ENCODE measurements at regions not wholly inside any gene's neighbourhood (a gene's known extent, or its start where the extent isn't known, plus 50 kb on each side); places are given as distances from the start of the nearest gene placed in this dataset.

DNA sequence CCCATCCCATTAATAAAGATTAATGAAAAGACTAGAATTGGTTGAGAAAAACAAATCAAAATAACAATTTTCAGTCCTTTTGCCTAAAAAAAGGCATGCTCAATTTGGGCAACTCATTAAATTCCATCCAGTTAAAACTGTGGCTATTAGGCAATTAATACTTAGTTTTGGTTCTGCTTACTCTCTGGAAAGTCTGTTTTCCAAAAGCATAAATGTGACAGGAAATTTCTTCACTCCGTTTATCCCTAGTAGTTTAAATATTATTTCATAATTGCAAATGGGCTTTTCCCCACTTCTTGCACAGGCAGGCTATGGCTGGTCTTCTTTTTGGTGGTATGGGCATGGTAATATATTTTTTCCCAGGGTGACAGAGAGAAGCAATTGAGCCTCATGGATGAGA is 373.3 kb upstream of the KLF4 start:
- Histone ChIP-seq H3K9me3 (ENCODE audit: insufficient read depth, low read length) (no peaks in the 10 kb centered on the region), H3K36me3 (ENCODE audit: insufficient read depth, insufficient read length, low read length) (no peaks in the 10 kb centered on the region), H3K4me1 (ENCODE audit: insufficient read depth, insufficient read length) (no peaks in the 10 kb centered on the region), H3K4me3 (ENCODE audit: insufficient read length, low read depth) (no peak overlapping the region), H3K27me3 (ENCODE audit: insufficient read depth, insufficient read length) (no peaks in the 10 kb centered on the region), H3K9ac (ENCODE audit: insufficient read length, low read depth) (no peak overlapping the region)
- no peak for TF ChIP-seq YY1 (IDR thresholded peaks at IDR 0.05; ENCODE audit: insufficient read depth, insufficient read length)
- TF ChIP-seq ZNF274 (IDR thresholded peaks at IDR 0.05; ENCODE audit: low read depth, low read length) = no peak
- no peak for TF ChIP-seq SUZ12 (IDR thresholded peaks at IDR 0.05; ENCODE audit: extremely low read depth, insufficient read depth, insufficient read length)
- no peak for DNase-seq (ENCODE audit: low read depth, low spot score)

DNA sequence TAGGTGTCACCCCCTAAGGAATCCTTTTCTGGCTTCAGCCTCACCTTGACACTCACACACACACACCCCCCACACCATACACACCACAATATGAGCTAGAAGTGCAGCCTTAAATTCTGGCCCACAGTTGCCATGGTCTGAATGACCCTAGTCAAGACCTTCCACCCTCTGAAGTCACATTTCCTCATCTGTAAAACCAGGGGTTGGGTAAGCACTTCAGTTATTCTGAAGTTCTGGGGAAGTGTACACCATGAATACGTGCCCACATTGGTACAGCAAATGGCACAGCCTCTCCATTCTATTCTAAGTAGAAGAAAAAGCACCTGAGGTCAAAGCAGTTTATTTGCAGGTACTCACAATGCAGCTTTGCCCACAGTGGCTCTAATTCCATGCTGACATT is 372.8 kb upstream of the KLF4 start:
- Histone ChIP-seq H3K9me3 (ENCODE audit: insufficient read depth, low read length) (no peaks in the 10 kb centered on the region), H3K4me3 (ENCODE audit: insufficient read length, low read depth) (no peak overlapping the region), H3K4me1 (ENCODE audit: insufficient read depth, insufficient read length) (no peaks in the 10 kb centered on the region), H3K36me3 (ENCODE audit: insufficient read depth, insufficient read length, low read length) (no peaks in the 10 kb centered on the region), H3K9ac (ENCODE audit: insufficient read length, low read depth) (no peak overlapping the region), H3K27me3 (ENCODE audit: insufficient read depth, insufficient read length) (no peaks in the 10 kb centered on the region)
- no peak for DNase-seq (ENCODE audit: low read depth, low spot score)
- TF ChIP-seq SUZ12 (IDR thresholded peaks at IDR 0.05; ENCODE audit: extremely low read depth, insufficient read depth, insufficient read length) = no peak
- TF ChIP-seq ZNF274 (IDR thresholded peaks at IDR 0.05; ENCODE audit: low read depth, low read length) = no peak

DNA sequence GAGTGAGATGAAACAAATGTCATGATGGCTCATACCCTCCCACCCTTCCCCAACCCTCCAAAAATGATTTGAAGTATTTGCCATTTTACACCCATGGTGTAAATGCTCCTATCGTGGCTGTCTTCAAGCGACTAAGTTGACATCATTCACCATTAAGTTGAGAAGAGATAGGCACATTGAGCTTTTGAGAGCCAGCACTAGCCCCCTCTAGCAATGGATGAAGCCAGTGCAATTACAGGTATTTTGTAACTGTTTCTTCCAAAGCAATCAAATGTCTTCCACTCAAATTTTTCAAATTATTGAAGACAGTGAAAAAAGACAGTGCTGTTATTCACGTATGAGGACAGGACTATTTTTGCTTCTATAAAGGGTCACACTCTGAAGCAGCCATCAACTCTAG is 371.5 kb upstream of the KLF4 start:
- H3K27me3 ChIP-seq (ENCODE audit: insufficient read depth, insufficient read length) = no peaks in the 10 kb centered on the region
- no peaks in the 10 kb centered on the region for H3K36me3 ChIP-seq (ENCODE audit: insufficient read depth, insufficient read length, low read length)
- H3K4me1 ChIP-seq (ENCODE audit: insufficient read depth, insufficient read length) = no peaks in the 10 kb centered on the region
- DNase-seq (ENCODE audit: low read depth, low spot score) = no peak
- H3K4me3 ChIP-seq (ENCODE audit: insufficient read length, low read depth) = no peak overlapping the region
- H3K9me3 ChIP-seq (ENCODE audit: insufficient read depth, low read length) = peaks cover 4% of the 10 kb centered on the region; the same call in 1 of the 2 replicates
- no peak overlapping the region for H3K9ac ChIP-seq (ENCODE audit: insufficient read length, low read depth)
- TF ChIP-seq SUZ12 (IDR thresholded peaks at IDR 0.05; ENCODE audit: extremely low read depth, insufficient read depth, insufficient read length) (no peak), ZNF274 (IDR thresholded peaks at IDR 0.05; ENCODE audit: low read depth, low read length) (no peak), YY1 (IDR thresholded peaks at IDR 0.05; ENCODE audit: insufficient read depth, insufficient read length) (no peak)

DNA sequence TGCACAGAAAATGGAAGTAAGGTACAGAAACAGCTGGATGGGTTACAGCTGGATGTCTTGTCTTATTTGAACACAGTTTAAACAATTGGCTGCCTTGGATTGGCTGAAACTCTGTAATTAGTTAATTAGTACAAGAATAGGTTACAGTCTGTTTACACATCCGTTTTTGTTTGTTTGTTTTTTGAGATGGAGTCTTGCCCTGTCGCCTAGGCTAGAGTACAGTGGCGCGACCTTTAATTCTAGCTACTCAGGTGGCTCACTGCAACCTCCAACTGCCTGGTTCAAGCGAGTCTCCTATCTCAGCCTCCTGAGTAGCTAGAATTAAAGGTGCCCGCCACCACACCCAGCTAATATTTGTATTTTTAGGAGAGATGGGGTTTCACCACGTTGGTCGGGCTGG is 368.7 kb upstream of the KLF4 start:
- H3K9me3 ChIP-seq (ENCODE audit: insufficient read depth, low read length) = peaks cover 23% of the 10 kb centered on the region
- TF ChIP-seq ZNF274 (IDR thresholded peaks at IDR 0.05; ENCODE audit: low read depth, low read length) (no peak), SUZ12 (IDR thresholded peaks at IDR 0.05; ENCODE audit: extremely low read depth, insufficient read depth, insufficient read length) (no peak), YY1 (IDR thresholded peaks at IDR 0.05; ENCODE audit: insufficient read depth, insufficient read length) (no peak)
- peaks cover 3% of the 10 kb centered on the region for H3K4me1 ChIP-seq (ENCODE audit: insufficient read depth, insufficient read length)
- H3K36me3 ChIP-seq (ENCODE audit: insufficient read depth, insufficient read length, low read length) = no peaks in the 10 kb centered on the region
- H3K27me3 ChIP-seq (ENCODE audit: insufficient read depth, insufficient read length) = no peaks in the 10 kb centered on the region
- H3K4me3 ChIP-seq (ENCODE audit: insufficient read length, low read depth) = no peak overlapping the region
- H3K9ac ChIP-seq (ENCODE audit: insufficient read length, low read depth) = no peak overlapping the region
- DNase-seq (ENCODE audit: low read depth, low spot score) = no peak

DNA sequence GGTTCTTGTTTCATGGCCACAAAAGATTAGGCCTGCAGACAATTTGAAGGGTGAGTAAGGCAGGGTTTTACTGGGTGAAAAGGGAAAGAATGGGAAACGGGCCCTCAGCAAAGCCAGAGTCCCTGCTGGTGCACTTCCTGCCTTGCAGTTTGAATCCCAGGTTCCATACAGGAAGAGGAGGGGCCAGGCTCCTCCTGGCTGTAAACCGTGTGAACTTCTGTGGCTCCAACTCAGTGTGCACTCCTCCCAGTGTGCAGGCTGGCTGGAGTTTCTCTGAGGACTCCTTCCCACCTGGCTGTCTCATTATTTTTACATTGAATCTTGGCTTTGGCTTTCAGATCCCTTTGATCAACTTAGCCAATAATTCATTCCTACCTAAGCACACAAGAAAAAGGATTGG is 367.1 kb upstream of the KLF4 start:
- H3K27me3 ChIP-seq (ENCODE audit: insufficient read depth, insufficient read length) = no peaks in the 10 kb centered on the region
- no peaks in the 10 kb centered on the region for H3K36me3 ChIP-seq (ENCODE audit: insufficient read depth, insufficient read length, low read length)
- H3K4me1 ChIP-seq (ENCODE audit: insufficient read depth, insufficient read length) = peaks cover 3% of the 10 kb centered on the region
- no peak for DNase-seq (ENCODE audit: low read depth, low spot score)
- H3K9me3 ChIP-seq (ENCODE audit: insufficient read depth, low read length) = peaks cover 23% of the 10 kb centered on the region
- no peak overlapping the region for H3K4me3 ChIP-seq (ENCODE audit: insufficient read length, low read depth)
- no peak overlapping the region for H3K9ac ChIP-seq (ENCODE audit: insufficient read length, low read depth)
- TF ChIP-seq ZNF274 (IDR thresholded peaks at IDR 0.05; ENCODE audit: low read depth, low read length) = no peak
- TF ChIP-seq SUZ12 (IDR thresholded peaks at IDR 0.05; ENCODE audit: extremely low read depth, insufficient read depth, insufficient read length) = no peak
- no peak for TF ChIP-seq YY1 (IDR thresholded peaks at IDR 0.05; ENCODE audit: insufficient read depth, insufficient read length)

DNA sequence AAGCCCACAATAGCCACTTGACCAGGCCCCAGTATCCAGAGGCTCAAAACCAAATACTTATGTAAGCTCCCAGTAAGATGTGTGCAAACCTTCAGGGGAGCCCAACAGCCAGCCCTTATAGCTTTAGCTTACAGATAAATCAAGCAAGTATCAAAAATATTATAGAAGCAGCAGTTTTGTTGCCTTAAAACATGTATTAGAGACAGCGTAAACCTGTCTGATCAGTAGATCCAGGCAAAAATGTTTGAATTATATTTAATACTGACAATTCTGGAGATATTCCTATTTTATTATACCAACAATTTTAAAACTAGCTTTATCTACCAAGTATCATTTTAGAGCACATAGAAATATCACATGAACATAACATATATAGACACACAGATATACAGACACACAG is 365.6 kb upstream of the KLF4 start:
- no peak for DNase-seq (ENCODE audit: low read depth, low spot score)
- TF ChIP-seq YY1 (IDR thresholded peaks at IDR 0.05; ENCODE audit: insufficient read depth, insufficient read length) = no peak
- TF ChIP-seq SUZ12 (IDR thresholded peaks at IDR 0.05; ENCODE audit: extremely low read depth, insufficient read depth, insufficient read length) = no peak
- TF ChIP-seq ZNF274 (IDR thresholded peaks at IDR 0.05; ENCODE audit: low read depth, low read length) = no peak
- H3K36me3 ChIP-seq (ENCODE audit: insufficient read depth, insufficient read length, low read length) = no peaks in the 10 kb centered on the region
- H3K27me3 ChIP-seq (ENCODE audit: insufficient read depth, insufficient read length) = no peaks in the 10 kb centered on the region
- peaks cover 23% of the 10 kb centered on the region for H3K9me3 ChIP-seq (ENCODE audit: insufficient read depth, low read length)
- no peak overlapping the region for H3K4me3 ChIP-seq (ENCODE audit: insufficient read length, low read depth)
- no peak overlapping the region for H3K9ac ChIP-seq (ENCODE audit: insufficient read length, low read depth)
- H3K4me1 ChIP-seq (ENCODE audit: insufficient read depth, insufficient read length) = peaks cover 3% of the 10 kb centered on the region

DNA sequence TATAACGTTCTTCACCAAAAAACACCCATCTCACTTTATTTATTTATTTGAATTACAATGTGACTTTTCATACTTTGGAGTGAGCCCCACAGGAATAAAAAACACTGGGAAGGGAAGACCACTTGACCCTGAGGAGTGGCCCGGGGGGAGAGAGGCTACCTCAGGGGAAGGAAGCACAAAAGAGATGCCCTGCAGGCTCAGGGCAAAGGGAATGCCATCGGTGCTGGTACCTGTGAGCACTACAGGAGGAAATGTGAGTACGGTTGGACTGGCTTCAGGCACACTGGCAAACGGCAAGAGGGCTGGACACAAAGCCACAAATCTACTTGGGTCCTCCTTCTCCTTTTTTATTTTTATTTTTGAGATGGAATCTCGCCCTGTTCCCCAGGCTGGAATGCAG is 363.9 kb upstream of the KLF4 start:
- H3K9ac ChIP-seq (ENCODE audit: insufficient read length, low read depth) = no peak overlapping the region
- no peak for DNase-seq (ENCODE audit: low read depth, low spot score)
- peaks cover 3% of the 10 kb centered on the region for H3K4me1 ChIP-seq (ENCODE audit: insufficient read depth, insufficient read length)
- H3K27me3 ChIP-seq (ENCODE audit: insufficient read depth, insufficient read length) = no peaks in the 10 kb centered on the region
- peaks cover 23% of the 10 kb centered on the region for H3K9me3 ChIP-seq (ENCODE audit: insufficient read depth, low read length)
- no peaks in the 10 kb centered on the region for H3K36me3 ChIP-seq (ENCODE audit: insufficient read depth, insufficient read length, low read length)
- no peak overlapping the region for H3K4me3 ChIP-seq (ENCODE audit: insufficient read length, low read depth)
- TF ChIP-seq ZNF274 (IDR thresholded peaks at IDR 0.05; ENCODE audit: low read depth, low read length) (no peak), YY1 (IDR thresholded peaks at IDR 0.05; ENCODE audit: insufficient read depth, insufficient read length) (no peak), SUZ12 (IDR thresholded peaks at IDR 0.05; ENCODE audit: extremely low read depth, insufficient read depth, insufficient read length) (no peak)

DNA sequence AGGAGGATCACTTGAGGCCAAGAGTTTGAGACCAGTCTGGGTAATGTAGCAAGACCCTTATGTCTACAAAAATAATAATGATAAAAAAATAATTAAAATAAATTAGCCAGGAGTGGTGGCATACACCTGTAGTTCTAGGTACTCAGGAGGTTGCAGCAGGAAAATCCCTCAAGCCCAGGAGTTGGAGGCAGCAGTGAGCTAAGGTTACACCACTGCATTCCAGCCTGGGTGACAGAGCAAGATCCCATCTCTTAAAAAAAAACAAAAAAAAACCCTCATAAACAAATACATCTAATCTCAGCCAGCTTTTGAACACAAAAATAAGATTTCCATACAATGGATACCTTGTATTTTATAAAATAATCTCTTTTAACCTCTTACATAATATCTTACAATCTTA is 363.3 kb upstream of the KLF4 start:
- Histone ChIP-seq H3K36me3 (ENCODE audit: insufficient read depth, insufficient read length, low read length) (no peaks in the 10 kb centered on the region), H3K27me3 (ENCODE audit: insufficient read depth, insufficient read length) (no peaks in the 10 kb centered on the region), H3K4me3 (ENCODE audit: insufficient read length, low read depth) (no peak overlapping the region), H3K9me3 (ENCODE audit: insufficient read depth, low read length) (peaks cover 23% of the 10 kb centered on the region), H3K9ac (ENCODE audit: insufficient read length, low read depth) (no peak overlapping the region), H3K4me1 (ENCODE audit: insufficient read depth, insufficient read length) (peaks cover 3% of the 10 kb centered on the region)
- DNase-seq (ENCODE audit: low read depth, low spot score) = no peak
- no peak for TF ChIP-seq SUZ12 (IDR thresholded peaks at IDR 0.05; ENCODE audit: extremely low read depth, insufficient read depth, insufficient read length)
- no peak for TF ChIP-seq YY1 (IDR thresholded peaks at IDR 0.05; ENCODE audit: insufficient read depth, insufficient read length)

All from NT2/D1 (cell line).